SH-SY5Y (cell line): ENCODE measurements at regions not wholly inside any gene's neighbourhood (a gene's known extent, or its start where the extent isn't known, plus 50 kb on each side); places are given as distances from the start of the nearest gene placed in this dataset.

Experiments
- GATA2 ChIP-seq: IDR thresholded peaks from 2 replicates; pipeline ENCODE4 v1.6.1; 2011; ENCODE audit warnings: mild to moderate bottlenecking, low read depth, low read length
- GATA3 ChIP-seq: IDR thresholded peaks from 2 replicates; pipeline ENCODE4 v1.6.1; 2011; ENCODE audit warnings: low read depth, mild to moderate bottlenecking, low read length, moderate library complexity

DNA sequence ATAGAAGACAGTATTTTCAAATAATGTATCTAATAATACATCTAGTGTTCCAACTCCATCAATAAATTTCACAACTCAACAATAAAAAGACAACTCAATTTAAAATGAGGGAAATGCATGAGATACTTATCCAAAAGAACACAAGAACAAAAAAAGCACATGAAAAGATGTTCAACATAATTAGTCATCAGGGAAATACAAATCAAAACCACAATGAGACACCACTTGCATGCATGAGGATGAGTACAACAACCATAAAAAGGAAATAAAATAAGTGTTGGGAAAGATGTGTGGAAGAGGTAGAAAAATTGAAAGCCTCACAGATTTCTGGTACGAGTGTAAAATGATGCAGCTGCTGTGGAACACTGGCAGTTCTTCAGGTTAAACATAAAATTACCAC lies 111.6 kb upstream of the PTPRZ1 start:
- TF ChIP-seq GATA2 (no peak), GATA3 (no peak)

DNA sequence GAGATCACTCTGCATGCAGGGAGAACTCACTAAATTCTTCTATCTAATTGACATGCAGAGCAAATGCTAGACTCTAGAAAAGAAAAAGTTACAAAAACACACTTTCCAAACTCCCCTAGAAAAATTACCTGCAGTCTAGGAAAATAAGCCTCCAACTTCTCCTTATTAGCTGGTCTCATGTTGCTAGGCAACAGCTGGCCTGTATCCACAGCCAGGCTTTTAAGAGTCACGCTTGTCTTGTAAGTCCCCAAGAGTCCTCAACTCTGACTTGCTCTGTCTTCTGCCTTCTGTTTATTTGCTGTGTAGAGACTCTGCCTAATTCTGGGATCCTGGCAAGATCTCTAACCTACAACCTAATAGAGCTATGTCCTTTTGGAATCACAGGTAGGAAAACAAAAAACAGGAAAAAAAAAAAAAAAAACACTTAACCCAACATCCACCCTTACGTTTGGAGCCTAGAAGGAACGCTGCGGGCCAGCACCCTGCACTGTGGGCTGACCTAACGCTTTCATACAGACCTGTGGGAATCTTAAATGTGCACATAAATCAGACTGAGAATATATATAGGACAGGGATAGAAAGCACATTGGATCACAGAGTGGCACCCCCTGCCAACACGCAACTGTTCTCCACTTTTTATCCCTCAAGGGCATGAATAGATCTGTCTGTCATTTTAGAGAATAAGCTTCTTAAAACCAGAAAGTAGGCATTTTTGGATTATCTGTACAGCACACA lies 117.0 kb upstream of the PTPRZ1 start:
- TF ChIP-seq GATA2 (no peak), GATA3 (no peak)

DNA sequence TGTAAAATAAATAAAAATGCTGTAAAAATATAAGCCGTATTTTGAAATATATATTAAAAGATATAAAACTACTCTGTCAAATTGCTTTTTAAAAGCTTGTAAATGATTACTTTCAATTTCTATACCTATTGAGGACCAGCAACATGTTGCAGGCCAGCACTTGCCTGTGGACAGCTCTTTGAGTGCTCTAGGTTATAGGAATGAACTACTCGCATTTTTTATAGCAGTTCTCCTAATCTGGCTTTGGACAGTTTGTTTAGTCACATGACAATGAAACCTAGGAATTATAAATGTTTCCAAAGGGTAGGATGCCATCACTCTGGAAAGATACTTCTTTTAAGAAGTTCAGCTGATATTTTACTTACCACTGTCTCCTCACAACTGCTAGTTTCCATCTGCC lies 117.7 kb upstream of the PTPRZ1 start:
- TF ChIP-seq GATA2 (no peak), GATA3 (no peak)

DNA sequence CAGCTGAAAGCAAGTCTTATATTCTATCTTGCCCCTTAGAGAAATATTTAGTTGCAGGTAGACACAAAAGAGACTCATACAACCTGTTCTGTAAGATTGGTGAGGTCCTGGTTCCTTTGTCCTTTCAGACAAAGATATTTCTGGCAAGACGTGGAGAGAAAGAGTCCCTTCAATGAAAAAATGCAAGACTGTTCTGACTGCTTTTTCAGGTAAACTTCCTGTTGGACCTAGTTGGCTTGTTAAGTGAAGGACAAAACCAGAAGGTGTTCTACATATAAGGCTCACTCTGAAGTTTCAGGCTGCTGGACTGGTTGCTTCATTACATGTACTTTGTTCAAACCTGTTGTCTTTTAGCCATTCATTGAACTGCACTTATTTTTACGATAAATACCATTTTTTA lies 119.0 kb upstream of the PTPRZ1 start:
- TF ChIP-seq GATA2 = no peak
- no peak for TF ChIP-seq GATA3

DNA sequence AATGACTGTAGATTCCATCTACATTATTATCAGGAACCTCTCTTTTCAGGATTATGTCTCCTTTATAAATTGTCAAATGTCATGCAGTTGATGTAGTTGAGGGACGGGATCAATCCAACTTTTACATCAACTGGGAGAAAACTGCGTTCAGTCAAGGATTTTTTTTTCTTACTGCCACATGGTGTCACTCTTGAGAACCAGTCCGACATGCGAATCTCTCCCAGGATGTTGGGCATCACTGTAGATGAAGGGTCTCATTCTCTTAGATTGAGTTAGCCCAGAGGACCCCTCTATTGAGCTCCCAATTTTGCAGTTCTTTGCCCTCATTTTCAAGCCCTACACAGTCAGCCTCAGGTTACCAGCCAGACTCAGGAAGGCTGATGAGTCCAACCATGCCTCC lies 120.3 kb upstream of the PTPRZ1 start:
- TF ChIP-seq GATA2 (no peak), GATA3 (no peak)

DNA sequence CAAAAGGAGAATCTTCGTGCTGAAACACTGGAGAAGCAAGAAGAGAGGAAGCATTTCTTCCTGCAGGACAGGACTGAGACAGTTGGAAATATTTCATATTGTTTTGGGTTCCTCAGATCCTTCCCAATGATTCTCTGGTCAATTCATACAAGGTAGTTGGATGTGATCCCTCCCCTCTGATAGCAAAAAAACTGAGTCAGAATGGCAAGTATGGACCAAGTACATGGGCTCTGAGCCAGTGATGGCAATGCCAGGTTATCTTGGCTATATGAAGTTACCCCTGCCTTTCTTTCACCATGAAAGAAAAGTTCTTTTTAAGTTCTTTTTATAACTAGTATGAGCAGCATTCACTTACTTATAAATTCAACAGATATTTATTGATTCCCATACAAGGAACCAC lies 124.4 kb upstream of the PTPRZ1 start:
- TF ChIP-seq GATA3 (no peak), GATA2 (no peak)

DNA sequence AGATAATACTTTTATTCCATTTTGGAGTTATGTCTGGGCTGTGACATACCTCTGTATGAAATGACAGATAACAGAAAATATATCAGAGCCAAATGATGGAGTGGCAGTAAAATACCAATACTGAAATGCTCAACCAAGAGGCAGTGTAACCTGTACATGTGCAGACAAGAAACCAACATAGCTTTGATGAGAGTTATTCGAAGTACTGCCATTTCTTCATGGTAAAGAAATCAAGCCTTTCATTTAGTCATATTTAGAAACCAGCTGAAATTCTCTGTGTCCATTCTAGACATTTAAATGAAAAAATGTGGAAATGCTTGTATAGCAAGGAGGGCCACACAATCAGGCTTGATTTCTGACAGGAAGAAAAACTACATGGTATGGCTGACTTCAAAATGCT lies 127.1 kb upstream of the PTPRZ1 start:
- TF ChIP-seq GATA3 (no peak), GATA2 (no peak)

DNA sequence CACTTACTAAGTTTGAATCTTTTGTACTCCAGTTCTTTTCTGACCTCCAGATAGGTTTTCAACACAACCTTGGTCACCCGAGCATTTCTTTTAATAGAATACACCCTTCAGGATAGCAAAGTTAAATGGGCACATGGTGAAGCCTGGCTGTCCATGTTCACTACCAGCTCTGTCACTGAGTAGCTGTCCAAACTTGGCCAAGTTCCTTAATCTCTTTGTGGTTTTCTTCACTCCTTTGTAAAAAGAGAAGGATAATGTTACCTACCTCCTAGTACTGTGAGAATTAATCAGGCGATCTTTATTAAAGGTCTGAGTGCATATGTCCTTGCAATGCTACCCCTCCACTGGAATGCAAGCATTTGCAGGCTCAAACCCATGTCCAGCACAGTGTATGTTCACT lies 128.1 kb upstream of the PTPRZ1 start:
- TF ChIP-seq GATA2 (no peak), GATA3 (no peak)

DNA sequence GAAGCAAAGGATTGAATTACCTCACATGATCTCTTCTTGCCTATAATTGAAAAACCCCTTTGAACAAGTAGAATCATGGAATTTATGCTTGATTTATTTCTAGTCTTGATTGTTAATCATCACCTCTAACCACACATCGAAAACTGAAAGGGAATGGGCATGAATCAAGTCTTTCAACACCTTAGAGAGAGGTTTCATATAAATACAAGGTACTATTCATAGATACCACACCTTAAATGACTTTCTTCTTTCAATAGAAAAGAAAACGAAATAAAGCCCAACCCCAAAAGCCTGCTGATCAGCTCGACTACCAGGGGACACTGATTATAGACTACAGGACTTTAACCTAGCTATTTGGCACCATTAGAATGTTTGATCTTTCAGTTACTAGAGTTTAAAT lies 128.6 kb upstream of the PTPRZ1 start:
- no peak for TF ChIP-seq GATA2
- no peak for TF ChIP-seq GATA3

DNA sequence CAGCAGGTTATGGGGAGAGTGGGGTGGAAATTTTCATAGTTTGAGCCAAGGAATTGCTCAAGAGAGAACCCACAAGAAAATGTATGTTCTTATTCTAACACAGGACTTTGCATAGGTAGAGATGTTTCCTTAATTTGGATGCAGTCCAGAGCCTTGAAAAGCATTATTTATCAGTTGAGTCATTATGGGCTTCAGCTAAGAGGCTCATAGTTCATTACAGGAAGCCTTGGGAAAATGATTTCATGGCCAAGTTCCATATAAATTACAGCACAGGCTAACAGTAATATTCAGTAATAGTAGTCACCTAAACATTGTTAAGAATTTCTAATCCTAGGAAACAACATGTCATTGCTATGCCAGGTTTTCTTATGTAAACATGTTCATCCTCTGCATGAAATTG lies 131.1 kb upstream of the PTPRZ1 start:
- TF ChIP-seq GATA3 (no peak), GATA2 (no peak)

DNA sequence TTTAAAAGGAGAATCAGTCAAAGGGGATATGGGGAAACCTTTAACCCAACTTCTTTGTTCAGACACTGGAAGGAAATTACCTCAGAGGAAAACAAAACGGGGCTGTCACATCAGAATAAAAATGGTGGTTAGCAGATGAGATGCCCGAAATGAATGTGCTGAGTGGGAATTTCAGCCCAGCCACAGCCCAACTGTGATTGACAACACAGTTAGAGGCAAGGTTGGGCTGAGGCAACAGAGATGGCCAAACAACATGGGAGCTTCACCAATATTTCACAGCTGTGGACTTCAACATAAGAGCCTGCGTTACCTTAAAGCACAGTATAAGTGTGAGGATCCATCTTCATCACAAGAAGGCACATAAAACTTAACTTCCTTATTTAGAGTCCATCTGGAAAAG lies 133.5 kb upstream of the PTPRZ1 start:
- TF ChIP-seq GATA2 = no peak
- no peak for TF ChIP-seq GATA3

DNA sequence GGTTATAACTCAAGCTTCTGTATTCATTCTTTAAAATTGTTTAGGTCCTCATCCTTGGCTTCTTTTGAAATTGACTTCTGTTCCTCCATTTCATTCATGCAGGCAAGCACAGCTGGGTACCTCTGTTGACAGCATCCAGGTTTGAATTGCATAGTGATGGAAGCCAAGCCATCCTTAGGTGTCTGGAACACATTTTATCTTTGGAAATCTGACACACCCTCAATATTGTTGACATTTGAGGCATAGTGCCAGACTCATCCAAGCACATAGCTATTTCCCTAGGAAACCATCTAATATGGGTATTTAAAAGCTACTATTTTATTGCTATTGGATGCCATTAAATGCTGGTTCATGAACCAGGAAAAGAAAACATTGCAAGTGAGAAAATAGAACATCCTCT lies 142.1 kb upstream of the PTPRZ1 start:
- no peak for TF ChIP-seq GATA2
- TF ChIP-seq GATA3 = no peak

DNA sequence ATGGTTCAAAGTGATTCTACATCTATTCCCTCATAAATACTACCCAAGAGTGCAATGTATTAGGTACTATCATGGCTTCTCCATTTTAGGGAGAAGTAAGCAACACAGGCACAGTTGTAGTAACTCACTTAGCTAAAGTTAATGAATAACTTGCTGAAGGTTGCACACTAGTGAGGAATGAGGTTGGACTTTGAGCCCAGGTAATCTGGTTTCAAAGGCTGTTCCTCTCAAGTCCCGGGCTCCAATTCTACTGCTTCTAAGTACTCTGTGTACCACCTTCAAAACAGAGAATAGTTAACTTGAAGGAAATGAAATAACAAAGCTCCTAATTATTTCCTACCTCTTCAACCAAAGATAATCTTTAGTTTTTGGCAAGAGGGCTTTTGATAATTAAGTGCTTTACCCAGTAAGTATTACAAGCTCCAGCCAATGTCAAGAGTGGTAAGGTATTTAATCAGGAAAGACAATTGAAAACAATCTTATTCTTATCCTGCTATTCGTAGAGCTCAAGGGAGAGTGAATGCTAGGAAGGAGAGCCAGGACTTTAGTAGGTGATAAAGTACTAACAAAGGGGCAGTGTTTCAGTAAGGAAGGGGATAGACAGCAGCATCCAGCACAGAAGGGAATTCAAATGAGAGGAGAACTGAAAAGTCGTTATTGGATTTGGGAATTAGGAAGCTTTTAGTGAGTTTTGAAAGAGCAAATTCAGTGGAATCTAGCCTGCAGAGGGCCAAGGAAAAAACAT lies 158.2 kb upstream of the PTPRZ1 start:
- no peak for TF ChIP-seq GATA2
- TF ChIP-seq GATA3 = no peak

DNA sequence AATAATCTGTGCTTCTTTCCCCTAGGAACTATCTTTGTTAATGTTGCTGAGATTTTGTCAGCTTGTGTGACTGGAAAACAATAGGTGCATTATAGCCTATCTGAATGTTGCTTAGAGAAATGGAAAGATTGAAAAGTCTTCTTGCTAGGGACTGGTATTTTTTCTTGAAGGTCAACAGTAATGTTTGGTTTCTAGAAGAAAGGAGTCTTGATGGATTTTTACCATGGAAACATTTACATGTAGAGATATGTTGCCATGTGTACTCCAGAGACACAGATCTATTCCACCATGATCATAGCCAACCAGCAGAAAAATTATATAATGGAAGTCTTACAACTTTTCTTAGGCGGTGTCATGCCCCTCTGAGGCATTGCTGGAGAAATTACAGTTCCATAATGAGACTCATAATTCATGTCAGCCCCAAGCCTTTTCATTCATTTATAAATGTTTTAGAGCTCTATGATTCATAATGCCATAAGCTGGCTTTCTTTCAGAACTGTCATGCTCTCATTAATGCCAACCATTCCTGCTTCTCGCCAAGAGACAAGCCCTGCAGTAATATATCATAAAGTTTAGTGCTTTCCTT lies 175.1 kb upstream of the PTPRZ1 start:
- TF ChIP-seq GATA3 (no peak), GATA2 (no peak)

DNA sequence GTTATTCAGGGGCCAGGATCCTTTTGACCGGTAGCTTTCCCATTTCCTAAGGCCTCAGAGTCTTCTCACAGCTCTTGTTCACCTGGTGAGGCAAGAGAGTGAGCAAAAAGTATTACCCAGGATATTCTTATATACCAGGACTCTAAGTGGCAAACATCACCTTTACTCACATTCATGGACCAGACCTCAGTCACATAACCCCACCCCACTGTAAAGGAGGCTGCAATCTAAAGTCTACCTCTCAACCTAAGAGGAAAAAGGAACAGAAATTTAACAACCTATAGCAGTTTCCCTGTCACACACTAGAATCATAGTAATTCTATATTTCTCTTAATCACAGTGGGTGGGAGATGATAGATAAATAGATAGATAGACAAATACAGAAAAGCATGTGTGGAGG lies 176.0 kb upstream of the PTPRZ1 start:
- TF ChIP-seq GATA2 = no peak
- TF ChIP-seq GATA3 = no peak
